ENCODE measurements at regions not wholly inside any gene's neighbourhood (a gene's known extent, or its start where the extent isn't known, plus 50 kb on each side); places are given as distances from the start of the nearest gene placed in this dataset.

DNA sequence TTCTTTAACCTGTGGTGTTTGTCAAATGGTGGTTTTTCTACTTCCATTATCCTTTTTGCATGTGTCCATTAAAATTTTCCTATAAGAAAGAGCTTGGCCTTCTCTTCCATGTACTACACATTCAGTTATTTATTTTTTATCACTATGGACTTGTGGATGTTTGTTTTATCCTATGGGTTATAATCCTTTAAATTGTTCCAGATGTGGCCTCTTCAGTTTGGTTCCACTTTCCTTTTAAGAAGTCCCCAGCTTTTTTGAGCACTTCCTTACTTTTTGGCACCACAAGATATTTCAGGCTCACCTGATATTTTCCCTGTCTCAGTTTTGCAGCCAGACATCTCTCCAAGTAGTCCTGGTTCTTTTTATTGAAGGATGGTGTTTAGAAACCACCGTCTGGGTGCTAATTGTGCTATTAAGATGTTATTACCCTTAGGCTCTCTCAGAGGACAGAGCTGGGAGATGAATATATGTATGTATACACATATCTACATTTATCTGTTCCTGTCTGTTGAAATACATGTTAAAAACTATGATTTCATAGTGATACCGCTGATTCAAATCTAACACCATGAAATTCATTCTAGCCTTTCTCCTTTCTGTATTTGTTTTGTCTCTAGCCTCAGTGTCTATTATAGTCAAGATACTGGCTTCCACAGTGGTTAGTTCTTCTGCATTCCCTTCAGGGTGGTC, 408.5 kb upstream of the RGS6 start:
- H3K9ac ChIP-seq (ENCODE audit: insufficient read depth in 1 of 2, low read length in 2 of 2) = no peak overlapping the region
- H3K27me3 ChIP-seq (ENCODE audit: control insufficient read depth in 3 of 3, insufficient read depth in 3 of 3, low read length in 2 of 3) = no peaks in the 10 kb centered on the region
- no peak for TF ChIP-seq CTCF (IDR thresholded peaks at IDR 0.05; ENCODE audit: control extremely low read depth, extremely low read depth)
- no peak for ATAC-seq (ENCODE audit: insufficient read depth, low FRiP score)
- DNase-seq = peak in 2 of 3 donors; percentile 46 to 48
- no peak overlapping the region for H3K27ac ChIP-seq (ENCODE audit: low read depth in 1 of 2, low read length in 1 of 2)
- no peaks in the 10 kb centered on the region for H3K9me3 ChIP-seq (ENCODE audit: control insufficient read depth in 4 of 4, insufficient read depth in 3 of 4, low read length in 3 of 4)
- no peaks in the 10 kb centered on the region for H3K36me3 ChIP-seq (ENCODE audit: control insufficient read depth in 4 of 4, insufficient read depth in 4 of 4, low read length in 4 of 4)
- 82 to 86% methylated on average over 2 of the region's 2 CpGs for WGBS, 2 donors
- H3K4me3 ChIP-seq = no peak overlapping the region
- H3K4me1 ChIP-seq (ENCODE audit: control insufficient read depth in 5 of 5, insufficient read depth in 5 of 5, low read length in 5 of 5) = no peaks in the 10 kb centered on the region

- Histone ChIP-seq H3K4me3 (no peak overlapping the region), H3K36me3 (ENCODE audit: control insufficient read depth in 4 of 4, insufficient read depth in 4 of 4, low read length in 4 of 4) (peaks cover 0 to under 1% (median 0%) of the 10 kb centered on the region in 4 donors), H3K9ac (ENCODE audit: insufficient read depth in 1 of 2, low read length in 2 of 2) (no peak overlapping the region), H3K9me3 (ENCODE audit: control insufficient read depth in 4 of 4, insufficient read depth in 3 of 4, low read length in 3 of 4) (no peaks in the 10 kb centered on the region), H3K4me1 (ENCODE audit: control insufficient read depth in 5 of 5, insufficient read depth in 5 of 5, low read length in 5 of 5) (no peaks in the 10 kb centered on the region), H3K27ac (ENCODE audit: low read depth in 1 of 2, low read length in 1 of 2) (no peak overlapping the region), H3K27me3 (ENCODE audit: control insufficient read depth in 3 of 3, insufficient read depth in 3 of 3, low read length in 2 of 3) (no peaks in the 10 kb centered on the region)
- no peak for ATAC-seq (ENCODE audit: insufficient read depth, low FRiP score)
- 94 to 97% methylated on average over 6 of the region's 6 CpGs for WGBS, 2 donors
- DNase-seq = no peak
- no peak for TF ChIP-seq CTCF (IDR thresholded peaks at IDR 0.05; ENCODE audit: control extremely low read depth, extremely low read depth)
Measured at GRCh38 chr14:71524320-71524982, 407.8 kb upstream of the RGS6 start.

DNA sequence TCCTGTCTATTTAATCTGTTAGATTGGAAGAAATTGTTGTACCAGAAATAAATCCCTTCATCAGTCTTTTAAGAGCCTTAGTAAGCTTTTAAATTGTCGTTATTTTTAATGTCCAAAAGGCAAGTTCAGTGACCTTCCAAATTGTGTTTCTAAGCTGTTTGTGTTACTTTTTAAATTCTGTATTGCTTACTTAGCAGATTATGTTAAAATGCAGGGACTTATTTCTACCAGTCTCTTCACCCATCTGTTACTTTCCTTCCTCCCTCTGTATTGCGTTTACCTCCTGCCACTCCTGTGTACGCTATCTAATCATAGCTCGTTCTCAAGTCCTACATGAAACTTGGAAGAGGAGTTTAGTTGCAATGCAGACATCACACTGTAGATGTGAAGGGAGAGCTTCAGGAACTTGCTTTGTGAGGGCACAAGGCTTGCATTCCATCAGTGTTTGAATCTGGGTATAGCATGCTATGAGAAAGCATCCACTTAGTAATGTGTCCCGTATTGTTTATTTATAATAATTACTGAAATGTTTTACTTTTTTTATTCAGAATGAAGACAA, 406.5 kb upstream of the RGS6 start:
- WGBS, 2 donors = 87 to 90% methylated on average over 5 of the region's 5 CpGs
- Histone ChIP-seq H3K27ac (ENCODE audit: low read depth in 1 of 2, low read length in 1 of 2) (no peak overlapping the region), H3K9me3 (ENCODE audit: control insufficient read depth in 4 of 4, insufficient read depth in 3 of 4, low read length in 3 of 4) (no peaks in the 10 kb centered on the region)

More for the DNA sequence above, 406.5 kb upstream of the RGS6 start:
- ATAC-seq (ENCODE audit: insufficient read depth, low FRiP score) = no peak
- Histone ChIP-seq H3K27me3 (ENCODE audit: control insufficient read depth in 3 of 3, insufficient read depth in 3 of 3, low read length in 2 of 3) (no peaks in the 10 kb centered on the region), H3K4me1 (ENCODE audit: control insufficient read depth in 5 of 5, insufficient read depth in 5 of 5, low read length in 5 of 5) (no peaks in the 10 kb centered on the region), H3K4me3 (no peak overlapping the region), H3K36me3 (ENCODE audit: control insufficient read depth in 4 of 4, insufficient read depth in 4 of 4, low read length in 4 of 4) (peaks cover 0 to 4% (median 0%) of the 10 kb centered on the region in 4 donors), H3K9ac (ENCODE audit: insufficient read depth in 1 of 2, low read length in 2 of 2) (no peak overlapping the region)
- no peak for TF ChIP-seq CTCF (IDR thresholded peaks at IDR 0.05; ENCODE audit: control extremely low read depth, extremely low read depth)
- no peak for DNase-seq

All from lung (tissue), 11 donors.